Sigmoid colon (tissue), 6 donors: ENCODE measurements at regions not wholly inside any gene's neighbourhood (a gene's known extent, or its start where the extent isn't known, plus 50 kb on each side); places are given as distances from the start of the nearest gene placed in this dataset.
"Not testable (repeated sequence)": the region's sequence is repeated elsewhere in the genome, so short reads cannot be mapped to it uniquely, and the experiment has no call there.

Experiments used
- DNase-seq: peaks from one replicate; pipeline ENCODE4 v3.0.0-alpha.2; 2019
- H3K27ac ChIP-seq, 4 donors: fragments of 200-600 bp; sonication (generic); one replicate each; pipeline ENCODE4 v1.5.1; 2016 to 2019; ENCODE audit warnings: mild to moderate bottlenecking in 1 of 4
- H3K27me3 ChIP-seq, 3 donors: fragments of 200-600 bp; sonication (generic); one replicate each; pipeline ENCODE4 v1.5.1; 2019; ENCODE audit warnings: mild to moderate bottlenecking in 1 of 3
- H3K36me3 ChIP-seq, 4 donors: fragments of 200-600 bp; sonication (generic); one replicate each; pipeline ENCODE4 v1.5.1; 2016 to 2019
- H3K4me1 ChIP-seq, 4 donors: fragments of 200-600 bp; sonication (generic); one replicate each; pipeline ENCODE4 v1.5.1; 2017 to 2019
- H3K4me3 ChIP-seq, 4 donors: fragments of 200-600 bp; sonication (generic); one replicate each; pipeline ENCODE4 v1.5.1; 2017 to 2019; ENCODE audit warnings: mild to moderate bottlenecking in 2 of 4, moderate library complexity in 1 of 4
- H3K9me3 ChIP-seq, 4 donors: fragments of 200-600 bp in 3 of 4; sonication (generic) in 3 of 4; one replicate each; pipeline versions ENCODE4 v1.5.1 to v1.6.1; 2013 to 2019
- CTCF ChIP-seq, 4 experiments: fragments of 450-650 bp in 3 of 4; fragments of 200-600 bp in 1 of 4; IDR thresholded peaks; one replicate each; pipeline ENCODE4 v1.5.1; 2016 to 2019; ENCODE audit warnings: antibody characterized with exemption in 4 of 4, mild to moderate bottlenecking in 3 of 4, moderate library complexity in 2 of 4
- EP300 ChIP-seq, 4 donors: sonication (generic); formaldehyde crosslinking; IDR thresholded peaks; one replicate each; pipeline ENCODE4 v1.6.1; 2017; ENCODE audit warnings: antibody characterized with exemption in 4 of 4
- POLR2A ChIP-seq, 2 donors: fragments of 450-650 bp; IDR thresholded peaks; one replicate each; pipeline ENCODE4 v1.6.1; 2016; ENCODE audit warnings: antibody characterized with exemption in 2 of 2, mild to moderate bottlenecking in 2 of 2, moderate library complexity in 2 of 2
- POLR2AphosphoS5 ChIP-seq, 4 donors: sonication (generic); formaldehyde crosslinking; IDR thresholded peaks; one replicate each; pipeline ENCODE4 v1.6.1; 2017; ENCODE audit warnings: antibody characterized with exemption in 4 of 4
- WGBS, 2 donors: extraction: QIAGEN DNeasy Blood & Tissue Kit; methylation state at CpG; one replicate each; pipeline ENCODE4 v1.1.7; 2013; 5-methylcytosine and 5-hydroxymethylcytosine counted together
- intact Hi-C: fragments of 100-400 bp; cut with DNase I; formaldehyde crosslinking; loops from one replicate; pipeline ENCODE4 v1.15.1; 2023
- donor health status: healthy with polysubstance abuse.
- donor health status: healthy.

GRCh38 chr11:90997241-90997640, 774.4 kb upstream of the CHORDC1 start:
- no peak for DNase-seq
- 52 to 67% methylated on average over 3 of the region's 3 CpGs for WGBS, 2 donors

DNA sequence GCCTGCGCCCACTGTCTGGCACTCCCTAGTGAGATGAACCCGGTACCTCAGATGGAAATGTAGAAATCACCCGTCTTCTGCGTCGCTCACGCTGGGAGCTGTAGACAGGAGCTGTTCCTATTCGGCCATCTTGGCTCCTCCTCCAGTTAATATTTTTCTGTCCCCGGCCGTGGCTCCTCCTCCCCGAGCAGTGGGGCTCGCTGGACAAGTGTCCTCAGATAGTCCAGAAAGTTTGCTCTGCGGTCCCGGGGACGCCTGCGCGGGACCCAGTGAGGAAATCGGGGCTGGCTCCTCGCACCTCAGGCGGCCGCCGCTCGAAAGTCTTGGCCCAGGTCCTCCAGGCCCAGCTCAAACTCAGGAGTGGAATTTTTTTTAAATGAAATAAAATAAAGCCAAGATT, 749.3 kb upstream of the CHORDC1 start:
- intact Hi-C loops, H3K36me3 ChIP-seq, DNase-seq, H3K4me3 ChIP-seq, H3K27ac ChIP-seq, H3K9me3 ChIP-seq, H3K27me3 ChIP-seq, H3K4me1 ChIP-seq: not testable (repeated sequence)
- WGBS, 2 donors = 85 to 91% methylated on average over 19 of the region's 22 CpGs

More at GRCh38 chr11:90997241-90997640, 774.4 kb upstream of the CHORDC1 start:
- no peaks in the 10 kb centered on the region for H3K9me3 ChIP-seq
- H3K4me3 ChIP-seq = no peak overlapping the region
- H3K4me1 ChIP-seq = no peaks in the 10 kb centered on the region
- intact Hi-C loops = no loop called here
- TF ChIP-seq POLR2A (IDR thresholded peaks at IDR 0.05) (no peak), CTCF (IDR thresholded peaks at IDR 0.05) (no peak), POLR2AphosphoS5 (IDR thresholded peaks at IDR 0.05) (no peak), EP300 (IDR thresholded peaks at IDR 0.05) (no peak)
- no peaks in the 10 kb centered on the region for H3K27me3 ChIP-seq
- H3K27ac ChIP-seq = no peak overlapping the region
- no peaks in the 10 kb centered on the region for H3K36me3 ChIP-seq

- Histone ChIP-seq H3K9me3 (no peaks in the 10 kb centered on the region), H3K4me1 (no peaks in the 10 kb centered on the region), H3K4me3 (no peak overlapping the region), H3K27ac (no peak overlapping the region), H3K27me3 (no peaks in the 10 kb centered on the region), H3K36me3 (no peaks in the 10 kb centered on the region)
- no peak for DNase-seq
- intact Hi-C loops = no loop called here
- TF ChIP-seq CTCF (IDR thresholded peaks at IDR 0.05) (no peak), POLR2A (IDR thresholded peaks at IDR 0.05) (no peak), POLR2AphosphoS5 (IDR thresholded peaks at IDR 0.05) (no peak), EP300 (IDR thresholded peaks at IDR 0.05) (no peak)
These were observed 725.1 kb upstream of the CHORDC1 start for GRCh38 chr11:90947930-90948329.

- Histone ChIP-seq H3K9me3 (peaks cover 0 to 7% (median 0%) of the 10 kb centered on the region in 4 donors), H3K27me3 (no peaks in the 10 kb centered on the region), H3K4me3 (no peak overlapping the region), H3K27ac (no peak overlapping the region), H3K36me3 (no peaks in the 10 kb centered on the region), H3K4me1 (no peaks in the 10 kb centered on the region)
- no peak for DNase-seq
- 52 to 68% methylated on average over 1 of the region's 1 CpG for WGBS, 2 donors
- no peak for TF ChIP-seq CTCF (IDR thresholded peaks at IDR 0.05)
- no peak for TF ChIP-seq POLR2AphosphoS5 (IDR thresholded peaks at IDR 0.05)
- no peak for TF ChIP-seq EP300 (IDR thresholded peaks at IDR 0.05)
- no peak for TF ChIP-seq POLR2A (IDR thresholded peaks at IDR 0.05)
- intact Hi-C loops = no loop called here
These were observed 707.4 kb upstream of the CHORDC1 start for GRCh38 chr11:90930252-90930651.

DNA sequence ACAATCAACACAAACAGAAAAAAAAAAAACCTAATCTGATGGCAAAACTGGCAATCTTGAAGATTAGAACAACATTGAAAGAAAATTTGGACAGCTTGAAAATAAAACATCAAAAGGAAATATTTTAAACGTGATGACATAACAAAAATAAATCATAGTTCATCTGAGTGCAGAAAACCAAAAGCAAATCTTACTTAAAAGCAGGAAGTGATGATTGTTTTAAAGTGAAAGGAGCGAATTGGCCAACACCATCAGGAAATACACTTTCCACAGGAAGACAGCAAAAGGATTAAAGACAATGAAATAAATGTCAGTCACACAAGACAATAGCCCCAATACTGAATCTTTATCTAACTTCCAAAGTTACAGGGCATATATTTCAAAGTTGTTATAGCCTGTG, 696.5 kb upstream of the CHORDC1 start:
- Histone ChIP-seq H3K4me1 (no peaks in the 10 kb centered on the region), H3K36me3 (no peaks in the 10 kb centered on the region), H3K27ac (no peak overlapping the region), H3K9me3 (peaks cover 0 to 3% (median 0%) of the 10 kb centered on the region in 4 donors), H3K27me3 (no peaks in the 10 kb centered on the region), H3K4me3 (no peak overlapping the region)
- intact Hi-C loops = no loop called here
- DNase-seq = no peak
- TF ChIP-seq POLR2AphosphoS5 (IDR thresholded peaks at IDR 0.05) (no peak), EP300 (IDR thresholded peaks at IDR 0.05) (no peak), POLR2A (IDR thresholded peaks at IDR 0.05) (no peak), CTCF (IDR thresholded peaks at IDR 0.05) (no peak)
- WGBS, 2 donors = 32 to 36% methylated on average over 2 of the region's 2 CpGs
